ENCODE measurements at regions not wholly inside any gene's neighbourhood (a gene's known extent, or its start where the extent isn't known, plus 50 kb on each side); places are given as distances from the start of the nearest gene placed in this dataset.
A peak's percentile ranks its signal among the peaks of the same experiment; 100 is the strongest.
"Not testable (repeated sequence)": the region's sequence is repeated elsewhere in the genome, so short reads cannot be mapped to it uniquely, and the experiment has no call there.

DNA sequence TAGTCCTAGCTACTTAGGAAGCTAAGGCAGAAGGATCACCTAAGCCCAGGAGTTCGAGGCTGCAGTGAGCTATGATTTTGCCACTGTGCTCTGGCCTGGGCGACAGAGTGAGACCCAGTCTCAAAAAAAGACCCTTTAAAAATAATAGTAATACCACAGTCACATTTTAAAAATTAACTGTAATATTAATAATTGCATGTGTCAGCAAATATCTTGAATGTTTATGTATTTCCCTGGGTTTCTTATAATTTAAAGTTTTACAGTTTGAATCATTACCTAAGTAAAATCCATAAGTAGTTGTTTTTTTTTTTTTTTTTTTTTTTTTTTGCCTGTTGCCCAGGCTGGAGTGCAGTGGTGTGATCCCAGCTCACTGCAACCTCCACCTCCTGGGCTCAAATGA lies 69.2 kb downstream of the LYZL2 start:
- DNase-seq, result no peak

DNA sequence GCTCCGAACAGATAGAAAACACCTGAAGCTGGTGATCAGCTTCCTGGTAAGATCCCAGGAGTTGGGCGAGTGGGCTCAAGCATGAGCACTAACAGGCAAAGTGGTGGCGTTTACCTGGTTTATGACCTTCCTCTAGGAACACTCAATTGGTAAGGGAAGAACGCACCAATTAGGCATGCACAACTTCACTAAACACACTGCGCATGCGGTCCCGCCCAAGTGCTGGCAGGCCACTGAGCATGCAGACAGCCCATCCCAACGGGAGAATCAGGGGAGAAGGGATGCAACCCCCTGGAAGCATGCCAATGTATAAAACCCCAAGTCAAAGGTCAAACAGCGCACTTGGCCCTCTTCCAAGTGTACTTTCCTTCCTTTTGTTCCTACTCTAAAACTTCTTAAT lies 70.4 kb downstream of the LYZL2 start:
- DNase-seq, result no peak

DNA sequence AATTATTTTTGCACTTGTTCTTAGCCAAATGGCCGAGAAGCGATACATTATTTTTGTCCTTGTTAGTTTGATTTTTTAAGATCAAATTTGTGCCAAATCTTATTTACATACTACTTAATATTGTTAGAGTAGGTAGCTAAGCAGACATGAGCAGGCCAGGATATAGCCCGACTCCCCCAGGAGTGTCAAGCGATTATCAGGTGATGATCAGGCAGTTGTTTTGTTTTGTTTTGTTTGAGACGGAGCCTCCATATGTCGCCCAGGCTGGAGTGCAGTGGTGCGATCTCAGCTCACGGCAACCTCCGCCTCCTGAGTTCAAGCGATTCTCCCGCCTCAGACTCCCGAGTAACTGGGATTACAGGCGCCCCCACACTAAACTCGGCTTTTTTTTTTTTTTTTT lies 71.1 kb downstream of the LYZL2 start:
- DNase-seq, result no peak

DNA sequence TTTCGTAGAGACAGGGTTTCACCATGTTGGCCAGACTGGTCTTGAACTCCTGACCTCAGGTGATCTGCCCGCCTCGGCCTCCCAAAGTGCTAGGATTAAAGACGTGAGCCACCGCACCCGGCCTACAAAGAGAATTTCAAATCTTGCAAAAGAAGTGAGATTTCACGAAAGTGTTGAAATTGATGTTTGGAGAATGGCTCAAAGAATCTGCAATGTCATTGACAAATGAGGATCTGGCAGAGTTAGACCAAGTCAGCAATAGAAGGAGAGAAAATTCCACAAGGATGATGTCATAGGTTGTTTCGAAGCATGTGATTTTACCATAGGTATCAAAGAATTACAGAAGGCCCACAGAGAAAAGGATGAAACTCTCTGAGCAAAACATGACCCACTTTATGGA lies 71.7 kb downstream of the LYZL2 start:
- DNase-seq, result no peak

DNA sequence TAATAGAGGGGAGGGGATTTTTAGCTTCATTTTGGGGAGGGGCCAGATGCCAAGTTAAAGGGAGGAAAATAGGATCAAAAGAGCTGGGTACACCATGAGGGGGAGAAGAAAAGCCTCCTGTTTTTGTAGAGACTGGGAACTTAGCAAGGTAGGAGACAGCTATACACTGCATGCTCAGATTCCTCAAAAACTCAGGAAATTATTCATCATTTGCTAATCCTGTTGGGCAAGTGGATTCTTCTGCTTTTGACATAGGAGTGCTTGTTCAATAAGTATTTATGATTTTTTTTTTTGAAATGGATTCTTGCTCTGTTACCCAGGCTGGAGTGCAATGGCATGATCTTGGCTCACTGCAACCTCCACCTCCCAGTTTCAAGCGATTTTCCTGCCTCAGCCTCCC lies 73.4 kb downstream of the LYZL2 start:
- no peak for DNase-seq

DNA sequence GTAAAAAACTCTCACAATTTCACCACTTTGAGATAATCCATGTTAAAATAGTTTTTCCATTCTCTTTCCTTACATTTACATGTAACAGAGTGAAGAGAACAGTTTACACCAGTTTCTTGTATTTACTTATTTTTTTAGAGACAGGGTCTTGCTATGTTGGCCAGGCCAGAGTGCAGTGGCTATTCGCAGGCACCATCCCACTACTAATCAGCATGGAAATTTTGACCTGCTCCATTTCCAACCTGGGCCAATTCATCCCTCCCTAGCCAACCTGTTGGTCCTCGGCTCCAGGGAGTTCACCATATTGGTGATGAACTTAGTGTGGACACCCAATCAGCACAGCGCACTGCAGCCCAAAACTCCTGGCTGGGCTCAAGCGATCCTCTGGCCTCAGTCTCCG lies 74.1 kb downstream of the LYZL2 start:
- no peak for DNase-seq

DNA sequence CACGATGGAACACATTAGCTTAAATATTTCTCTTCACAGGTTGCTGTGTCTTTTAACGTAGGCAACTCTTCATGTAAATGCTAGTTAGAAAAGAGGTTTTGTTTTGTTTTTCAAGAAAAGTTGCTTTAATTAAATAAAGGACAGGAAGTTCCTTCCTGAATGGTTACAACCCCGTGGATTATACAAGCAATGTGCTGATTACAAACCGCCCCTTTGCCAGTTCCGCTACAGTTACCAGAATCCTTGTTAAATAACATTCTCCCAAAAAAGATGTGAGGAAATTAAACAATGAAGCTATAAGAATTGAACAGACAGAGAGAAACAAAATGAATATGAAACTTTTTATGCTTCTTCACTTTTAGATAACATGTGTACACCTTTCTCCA lies 75.1 kb downstream of the LYZL2 start:
- no peak for DNase-seq

DNA sequence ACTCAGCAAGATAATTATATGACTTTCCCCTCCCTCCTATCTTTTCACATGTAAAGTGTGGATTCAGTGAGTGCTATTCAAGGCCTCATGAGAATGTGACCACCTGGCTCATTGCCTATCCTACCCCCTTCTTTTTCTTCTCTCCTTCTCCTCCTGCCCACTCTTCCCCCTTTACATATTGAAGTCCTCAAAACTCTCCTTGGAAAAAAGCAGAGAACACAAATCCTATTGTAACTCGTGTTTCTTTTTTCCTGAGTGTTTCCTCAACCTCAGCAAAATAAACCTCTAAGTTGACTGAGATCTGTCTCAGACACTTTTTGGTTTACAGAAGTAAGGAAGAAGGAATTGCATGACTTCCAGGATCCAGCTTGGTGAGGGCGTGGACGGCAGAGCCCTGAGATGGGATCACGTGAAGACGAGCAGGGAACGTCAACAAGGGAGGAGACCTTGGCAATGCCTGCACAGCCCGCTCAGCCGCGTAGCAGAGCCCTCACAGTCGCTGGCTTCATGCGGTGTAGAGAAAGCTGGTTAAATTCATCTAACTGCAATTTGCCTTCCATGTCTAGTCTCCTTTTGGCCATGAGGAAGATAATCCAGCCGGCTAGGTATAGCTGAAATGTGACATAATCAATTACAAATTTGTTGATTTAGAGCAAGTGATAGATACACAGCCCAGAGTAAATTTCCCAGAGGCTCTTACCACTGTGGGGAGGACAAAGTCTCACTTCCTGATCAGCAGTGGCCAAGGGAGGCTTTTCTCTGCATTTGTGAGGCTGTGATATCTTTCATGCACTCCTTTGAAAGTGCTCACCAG lies 75.7 kb downstream of the LYZL2 start:
- no peak for DNase-seq

DNA sequence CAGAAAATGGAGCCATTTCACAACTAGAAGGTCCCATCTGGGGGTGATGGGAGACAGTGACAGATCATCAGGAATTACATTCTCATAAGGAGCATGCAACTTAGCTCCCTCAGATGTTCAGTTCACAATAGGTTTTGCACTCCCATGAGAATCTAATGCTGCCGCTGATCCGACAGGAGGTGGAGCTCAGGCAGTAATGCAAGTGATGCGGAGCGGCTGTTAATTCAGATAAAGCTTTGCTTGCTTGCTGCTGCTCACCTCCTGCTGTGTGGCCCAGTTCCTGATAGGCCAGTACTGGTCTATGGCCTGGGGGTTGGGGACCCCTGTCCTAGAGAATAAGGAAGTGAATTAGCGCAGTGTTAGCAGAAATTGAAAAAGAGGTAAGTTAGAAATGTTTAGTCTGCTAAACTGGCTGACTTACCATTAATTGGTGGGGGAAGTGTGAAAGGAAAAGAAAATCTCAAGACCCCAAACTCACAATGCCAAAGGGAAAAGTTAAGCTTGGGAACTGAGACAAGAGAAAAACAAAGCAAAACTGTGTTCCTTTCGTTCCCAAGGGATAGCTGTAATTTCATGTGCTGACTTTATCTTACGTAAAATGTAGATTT lies 76.4 kb downstream of the LYZL2 start:
- DNase-seq, result no peak

DNA sequence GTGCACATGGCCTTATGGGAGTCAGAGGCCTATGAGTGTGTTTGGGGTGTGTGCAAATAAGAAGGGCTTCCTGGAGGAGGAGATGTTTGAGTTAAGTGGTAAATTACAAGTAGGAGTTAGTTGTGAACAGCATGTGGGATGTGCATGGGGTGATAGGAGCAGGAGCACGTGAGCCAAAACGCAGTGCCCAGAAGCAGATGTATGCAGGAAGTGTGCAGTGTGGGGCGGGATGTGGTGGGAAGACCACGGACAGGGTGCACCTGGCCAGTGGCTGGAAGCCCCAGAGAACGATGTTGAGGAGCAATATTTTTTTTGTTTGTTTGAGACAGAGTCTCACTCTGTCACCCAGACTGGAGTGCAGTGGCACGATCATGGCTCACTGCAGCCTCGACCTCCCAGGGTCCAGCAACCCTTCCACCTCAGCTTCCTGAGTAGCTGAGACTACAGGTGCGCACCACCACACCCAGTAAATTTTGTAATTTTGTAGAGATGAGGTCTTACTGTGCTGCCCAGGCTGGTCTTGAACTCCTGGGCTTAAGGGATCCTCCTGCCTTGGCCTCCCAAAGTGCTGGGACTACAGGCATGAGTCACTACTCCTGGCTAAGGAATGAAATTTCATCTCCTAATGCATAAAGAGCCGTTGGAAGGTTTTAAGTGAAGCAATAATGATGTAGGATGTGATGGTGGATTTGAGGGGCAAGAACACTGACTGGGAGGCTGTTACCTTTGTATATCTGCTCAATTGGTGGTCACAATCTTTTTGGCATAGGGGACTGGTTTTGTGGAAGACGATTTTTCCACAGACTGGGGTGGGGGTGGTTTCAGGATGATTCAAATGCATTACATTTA lies 78.4 kb downstream of the LYZL2 start:
- DNase-seq, result no peak

DNA sequence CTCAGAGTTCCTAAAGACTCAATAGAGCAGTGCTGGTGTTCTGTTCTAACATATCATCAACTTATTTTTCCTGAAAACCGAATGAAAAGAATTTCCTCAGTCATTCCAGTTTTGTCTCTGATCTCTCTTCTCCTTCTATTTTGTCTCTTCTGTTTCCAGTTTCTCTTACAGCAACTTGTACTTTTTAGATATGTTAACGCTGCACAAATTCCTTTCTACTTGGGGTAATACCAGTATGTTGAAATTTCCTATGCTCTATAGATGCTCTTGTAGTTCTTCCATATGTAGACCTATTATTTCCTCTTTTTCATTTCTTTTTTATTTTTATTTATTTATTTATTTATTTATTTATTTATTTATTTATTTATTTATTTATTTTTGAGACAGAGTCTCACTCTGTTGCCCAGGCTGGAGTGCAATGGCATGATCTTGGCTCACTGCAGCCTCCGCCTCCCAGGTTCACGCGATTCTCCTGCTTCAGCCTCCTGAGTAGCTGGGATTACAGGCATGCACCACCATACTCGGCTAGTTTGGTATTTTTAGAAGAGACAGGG lies 80.3 kb downstream of the LYZL2 start:
- not testable (repeated sequence) for DNase-seq

DNA sequence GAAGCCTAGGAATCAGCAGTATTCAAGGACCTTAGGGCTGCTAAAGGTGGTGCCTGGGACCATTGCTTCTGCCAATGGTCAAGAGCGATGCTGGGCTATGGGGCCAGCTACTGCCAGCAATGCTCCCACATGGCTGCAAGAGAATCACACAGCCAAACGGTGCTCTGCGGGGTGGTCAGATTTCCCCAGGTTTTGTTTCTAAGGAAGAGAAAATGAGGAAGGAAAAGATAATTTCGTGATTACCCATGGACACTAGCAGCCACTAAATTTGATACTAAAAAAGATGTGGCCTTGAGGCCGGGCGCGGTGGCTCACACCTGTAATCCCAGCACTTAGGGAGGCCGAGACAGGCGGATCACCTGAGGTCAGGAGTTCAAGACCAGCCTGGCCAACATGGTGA lies 83.0 kb downstream of the LYZL2 start:
- DNase-seq, result no peak

DNA sequence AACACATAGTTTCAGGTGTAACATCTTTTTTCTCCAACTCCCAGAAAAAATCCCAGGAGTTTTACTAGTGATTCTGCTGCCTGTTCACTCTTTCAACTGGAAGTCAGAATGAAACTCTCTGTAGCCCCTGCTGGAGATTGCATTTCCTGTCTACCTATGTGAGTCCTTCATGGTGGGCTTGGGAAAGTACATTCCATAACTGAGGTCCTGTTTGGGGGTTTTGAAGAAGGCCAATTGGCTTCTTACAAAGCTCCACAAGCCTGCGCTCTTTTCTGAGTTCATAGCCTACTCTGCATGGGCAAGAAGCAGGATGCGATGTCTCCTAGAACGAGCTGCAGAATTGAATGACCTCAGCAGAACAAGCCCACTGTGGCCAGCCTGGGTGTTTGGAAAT lies 86.7 kb downstream of the LYZL2 start:
- no peak for DNase-seq

DNA sequence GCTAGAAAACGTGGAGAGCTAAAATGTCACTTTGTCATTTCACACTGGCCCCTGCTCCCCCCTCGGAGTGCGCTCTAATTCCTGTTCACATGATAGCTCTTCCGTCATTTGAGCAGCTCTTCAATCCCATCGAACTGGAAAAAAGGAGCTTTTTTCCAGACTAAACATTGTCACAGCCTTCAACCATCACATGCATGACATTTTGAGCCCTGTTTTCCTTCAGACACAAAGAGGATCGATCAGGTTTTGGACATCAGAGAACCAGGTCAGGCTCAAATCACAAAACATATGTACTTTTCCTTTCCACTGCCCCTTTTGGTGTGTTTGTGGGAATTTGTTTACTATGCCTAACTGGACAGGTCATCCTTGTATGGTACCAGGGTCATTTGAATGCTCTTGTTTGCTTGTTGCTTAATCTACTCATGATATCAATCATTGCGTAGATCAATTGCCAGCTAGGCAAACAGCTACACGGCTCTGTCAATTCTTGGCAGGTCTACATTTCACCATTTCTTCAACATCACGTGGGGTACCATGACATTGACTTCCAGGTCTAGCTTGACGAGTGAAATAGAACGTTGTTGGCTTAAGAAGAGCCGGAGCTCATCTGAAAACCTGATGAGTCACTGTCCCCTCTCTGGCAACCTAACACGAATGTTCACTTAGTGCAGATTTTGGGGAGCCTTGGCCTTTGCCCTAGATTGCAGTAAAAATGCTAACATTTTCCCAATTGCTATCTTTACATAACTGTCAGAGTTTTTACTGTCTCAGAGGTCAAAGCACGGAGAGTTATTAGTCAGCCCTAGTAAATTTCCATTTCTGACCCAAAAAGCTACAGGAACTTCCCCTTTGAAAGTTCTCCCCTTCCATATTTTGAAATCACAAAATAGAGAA lies 87.3 kb downstream of the LYZL2 start:
- DNase-seq, result no peak

DNA sequence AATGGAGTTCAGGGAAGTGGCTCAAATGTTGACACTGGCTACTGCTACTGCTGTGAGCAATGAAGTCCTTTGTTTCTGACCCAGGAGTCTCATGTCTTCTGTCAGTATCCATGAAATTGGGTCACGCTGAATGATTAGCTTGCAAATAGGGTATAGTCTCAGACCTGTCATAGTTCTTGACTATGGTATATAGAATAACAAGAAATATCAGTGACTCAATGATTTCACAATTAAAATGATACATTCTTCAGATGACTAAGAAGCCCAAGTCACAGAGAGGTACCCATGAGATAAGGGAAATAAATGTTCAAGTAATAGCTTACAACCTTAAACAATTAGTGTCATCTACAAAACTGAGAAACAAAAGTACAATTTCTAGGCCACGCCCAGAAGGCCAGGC lies 89.3 kb downstream of the LYZL2 start:
- no peak for DNase-seq

DNA sequence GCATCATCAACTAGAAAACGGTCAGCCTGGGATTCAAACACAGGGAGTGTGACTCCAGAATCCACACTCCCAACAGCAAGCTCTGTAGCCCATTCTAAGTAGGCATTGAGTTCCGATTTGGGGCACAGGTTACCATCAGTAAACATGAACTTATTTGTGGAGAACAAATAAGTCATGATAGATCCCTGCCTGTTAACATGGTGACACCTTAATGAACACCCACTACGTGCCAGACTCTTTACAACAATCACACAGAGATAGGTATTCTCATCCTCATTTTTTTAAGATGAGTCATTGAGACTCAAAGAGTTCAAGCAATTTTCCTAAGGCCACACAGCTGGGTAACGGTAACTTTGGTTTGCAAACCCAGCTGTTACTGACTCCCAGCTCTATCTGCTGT lies 91.5 kb downstream of the LYZL2 start:
- no peak for DNase-seq

DNA sequence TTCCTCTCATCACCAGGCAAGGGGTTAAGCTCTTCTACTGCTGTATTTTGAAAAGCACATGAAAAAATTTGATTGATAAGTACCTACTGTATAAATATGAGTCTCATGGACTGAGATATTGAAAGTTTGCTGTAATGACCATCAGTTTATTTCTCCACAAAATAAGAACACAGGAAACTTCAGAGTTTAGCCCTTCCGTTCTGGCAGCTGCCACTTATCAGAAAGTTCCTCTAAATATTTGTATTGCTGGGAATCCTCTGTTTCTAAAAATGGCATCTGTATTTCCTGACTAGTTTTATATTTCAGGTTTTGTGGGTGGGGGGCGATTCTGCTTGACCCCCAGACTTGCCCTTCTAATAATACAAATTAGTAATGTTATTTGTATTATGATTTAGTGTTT lies 92.0 kb downstream of the LYZL2 start:
- DNase-seq, result no peak

DNA sequence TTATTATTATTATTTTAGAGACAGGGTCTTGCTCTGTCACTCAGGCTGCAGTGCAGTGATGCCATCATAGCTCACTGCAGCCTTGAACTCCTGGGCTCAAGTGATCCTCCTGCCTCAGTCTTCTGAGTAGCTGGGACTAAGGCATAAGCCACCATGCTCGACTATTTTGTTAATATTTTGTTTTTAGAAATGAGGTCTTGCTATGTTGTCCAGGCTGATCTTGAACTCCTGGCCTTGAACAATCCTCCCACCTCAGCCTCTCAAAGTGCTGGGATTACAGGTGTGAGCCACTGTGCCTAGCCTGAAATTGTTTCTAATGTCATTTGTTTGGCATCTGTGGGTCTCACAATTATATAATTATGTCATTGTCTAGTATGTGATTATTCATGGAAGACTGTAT lies 92.4 kb downstream of the LYZL2 start:
- not testable (repeated sequence) for DNase-seq

DNA sequence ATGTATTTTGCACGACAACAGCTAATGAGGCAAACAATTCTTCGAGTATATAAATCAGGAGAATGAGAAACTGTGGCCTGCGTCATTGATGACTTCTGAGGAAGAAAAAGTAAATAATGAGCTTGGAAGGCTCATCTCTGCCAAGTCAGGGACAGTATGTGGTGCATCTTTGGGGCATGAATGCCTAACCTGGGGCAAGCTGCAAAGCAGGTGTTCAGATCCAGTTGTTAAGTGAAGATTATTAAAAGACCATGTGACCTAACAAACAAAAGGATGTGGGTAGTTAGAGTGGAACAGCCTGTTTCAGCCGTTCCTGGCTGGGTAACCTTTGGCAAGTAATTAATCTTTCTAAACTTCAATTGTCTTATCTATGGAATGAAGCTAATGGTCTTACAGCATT lies 93.0 kb downstream of the LYZL2 start:
- no peak for DNase-seq

DNA sequence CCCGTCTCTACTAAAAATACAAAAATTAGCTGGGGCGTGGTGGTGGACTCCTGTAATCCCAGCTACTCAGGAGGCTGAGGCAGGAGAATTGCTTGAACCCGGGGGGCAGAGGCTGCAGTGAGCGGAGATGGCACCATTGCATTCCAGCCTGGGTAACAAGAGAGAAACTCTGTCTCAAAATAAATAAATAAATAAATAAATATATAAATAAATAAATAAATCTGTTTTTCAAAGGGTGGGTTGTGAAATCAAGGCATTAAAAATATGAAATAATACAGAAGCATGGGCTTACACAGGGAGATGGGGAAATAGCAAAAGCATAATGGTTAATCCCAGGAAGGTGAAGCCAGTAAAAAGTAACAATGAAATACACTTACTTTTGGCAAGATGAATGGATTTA lies 93.9 kb downstream of the LYZL2 start:
- DNase-seq, result no peak

DNA sequence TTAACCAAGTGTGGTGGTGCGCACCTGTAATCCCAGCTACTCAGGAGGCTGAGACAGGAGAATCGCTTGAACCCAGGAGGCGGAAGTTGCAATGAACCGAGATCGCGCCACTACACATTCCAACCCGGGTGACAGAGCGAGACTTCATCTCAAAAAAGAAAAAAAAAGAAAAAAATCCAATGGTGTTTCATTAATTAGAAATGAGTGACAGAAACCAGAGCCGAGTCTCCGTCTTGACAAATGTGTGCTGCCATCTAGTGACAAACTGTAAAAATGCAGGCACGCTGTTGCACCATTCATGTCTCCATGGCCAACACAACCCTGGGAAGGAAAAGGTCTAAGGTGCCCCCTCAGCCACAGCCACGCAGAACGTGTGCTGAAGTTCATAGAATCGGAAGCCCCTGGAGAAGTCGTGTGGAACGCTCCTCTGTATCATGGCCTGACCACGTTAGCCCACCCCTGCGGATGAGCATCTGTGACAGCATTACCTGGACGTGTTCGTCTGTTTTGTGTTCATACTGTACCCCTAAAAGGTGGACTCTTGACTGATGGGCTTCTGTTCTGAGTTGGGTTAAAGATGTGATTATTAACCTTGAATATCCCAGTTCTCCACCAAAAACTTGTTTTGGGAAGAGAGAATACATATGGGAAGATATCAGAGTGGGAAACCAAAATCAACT lies 94.9 kb downstream of the LYZL2 start:
- DNase-seq, result peak; percentile 21

All from T1000 (cell line).